Urothelium cell line (cell line): ENCODE measurements at regions not wholly inside any gene's neighbourhood (a gene's known extent, or its start where the extent isn't known, plus 50 kb on each side); places are given as distances from the start of the nearest gene placed in this dataset.

ENCODE experiments used
- DNase-seq: peaks from one replicate; pipeline ENCODE4 v3.0.0; 2011; ENCODE audit warnings: low spot score, mixed read lengths
- FAIRE-seq: peaks from 2 replicates; lab custom pipeline; 2011; peaks lifted over from hg19 to GRCh38; lab: Jason Lieb, UNC

DNA sequence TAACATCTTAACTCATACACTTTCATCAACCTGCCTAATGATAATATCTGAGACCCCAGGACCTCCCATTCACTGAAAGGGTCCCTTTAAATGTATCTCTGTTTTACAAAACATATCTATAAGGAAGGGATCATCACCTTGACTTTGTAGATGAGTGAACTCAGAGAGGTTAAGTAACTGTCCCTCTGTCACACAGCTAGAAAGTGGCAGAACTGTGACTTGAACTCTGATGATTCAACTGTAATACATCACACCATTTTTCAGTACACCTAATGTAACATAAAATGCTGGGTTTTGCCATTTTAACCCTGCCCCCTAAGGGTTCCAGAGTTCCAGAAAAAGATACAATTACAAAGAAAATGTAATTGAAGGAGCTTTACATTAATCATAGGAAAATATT, 234.6 kb downstream of the ZEB2 start:
- DNase-seq = no peak
- no peak for FAIRE-seq

GRCh38 chr2:144281476-144281875, 238.4 kb downstream of the ZEB2 start:
- FAIRE-seq (no peak), DNase-seq (no peak)

- DNase-seq (no peak), FAIRE-seq (no peak)
Observed at GRCh38 chr2:144280009-144280408, 239.9 kb downstream of the ZEB2 start.

DNA sequence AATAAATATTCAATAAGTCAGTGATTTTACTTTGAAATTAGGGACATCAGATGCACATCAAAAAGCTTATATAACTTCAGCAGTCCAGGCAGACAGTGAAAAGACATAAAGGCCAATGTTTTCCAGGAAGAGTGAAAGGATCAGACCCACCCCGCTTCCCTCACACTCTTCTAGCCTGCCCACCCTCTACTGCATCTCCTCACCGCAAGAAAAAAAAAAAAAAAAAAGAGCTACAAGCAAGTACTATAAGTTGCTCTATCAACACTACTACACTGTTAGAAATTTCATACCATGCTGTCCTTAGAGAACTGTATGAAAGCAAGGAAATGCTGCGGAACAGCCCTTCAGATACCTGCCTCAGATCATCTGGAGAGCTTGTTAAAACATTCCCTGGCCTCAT, 240.8 kb downstream of the ZEB2 start:
- FAIRE-seq (no peak), DNase-seq (no peak)

DNA sequence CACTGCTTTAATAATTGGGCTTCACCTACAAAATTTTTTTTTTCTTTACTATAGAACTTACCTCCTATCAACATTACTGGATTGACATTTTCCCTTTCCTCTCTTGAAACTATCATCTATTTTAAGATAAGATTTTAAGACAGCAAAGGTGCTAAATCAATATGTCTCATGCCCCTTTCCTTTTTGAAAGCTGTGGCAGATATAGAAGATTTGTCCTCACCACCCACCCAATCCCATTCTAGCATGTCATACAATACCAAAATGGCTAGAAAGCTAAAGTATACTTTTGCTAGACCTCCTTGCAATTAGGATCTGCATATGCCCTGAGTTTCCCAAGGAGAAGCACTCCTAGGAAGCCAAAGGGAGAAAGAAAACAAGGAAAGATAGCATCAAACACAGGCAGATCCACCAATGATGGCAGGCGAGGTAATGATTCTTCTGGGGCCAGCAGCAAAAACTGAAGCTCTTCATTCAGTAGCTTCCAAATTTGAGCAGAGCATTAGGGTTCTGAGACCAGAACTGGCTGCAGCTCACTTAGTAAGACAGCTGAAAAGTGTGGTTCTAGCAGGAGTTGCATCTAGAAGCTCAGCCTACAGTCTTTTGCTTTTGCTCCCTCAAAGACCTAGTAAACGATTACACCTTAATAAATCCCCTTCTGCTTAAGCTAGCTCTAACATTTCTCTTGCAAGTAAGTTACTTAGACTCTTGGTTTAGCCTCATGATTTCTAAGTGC, 242.1 kb downstream of the ZEB2 start:
- no peak for FAIRE-seq
- DNase-seq = no peak

DNA sequence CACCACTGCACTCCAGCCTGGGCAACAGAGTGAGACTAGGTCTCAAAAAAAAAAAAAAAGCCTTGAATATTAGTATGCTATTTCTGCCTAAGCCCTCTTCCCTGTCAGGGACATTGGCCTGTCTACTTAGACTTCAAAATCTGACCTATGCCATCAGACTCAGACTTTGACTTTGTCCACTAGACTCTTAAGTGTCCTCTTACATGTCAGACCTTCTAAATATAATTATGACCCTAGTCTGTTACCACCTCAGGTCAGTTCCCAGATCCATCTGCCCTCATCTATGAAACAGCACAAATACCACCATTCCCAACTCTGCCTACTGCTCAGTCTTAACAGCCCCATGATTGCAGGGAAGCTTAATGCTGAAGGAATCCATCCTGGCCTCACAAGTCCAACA, 244.6 kb downstream of the ZEB2 start:
- no peak for FAIRE-seq

DNA sequence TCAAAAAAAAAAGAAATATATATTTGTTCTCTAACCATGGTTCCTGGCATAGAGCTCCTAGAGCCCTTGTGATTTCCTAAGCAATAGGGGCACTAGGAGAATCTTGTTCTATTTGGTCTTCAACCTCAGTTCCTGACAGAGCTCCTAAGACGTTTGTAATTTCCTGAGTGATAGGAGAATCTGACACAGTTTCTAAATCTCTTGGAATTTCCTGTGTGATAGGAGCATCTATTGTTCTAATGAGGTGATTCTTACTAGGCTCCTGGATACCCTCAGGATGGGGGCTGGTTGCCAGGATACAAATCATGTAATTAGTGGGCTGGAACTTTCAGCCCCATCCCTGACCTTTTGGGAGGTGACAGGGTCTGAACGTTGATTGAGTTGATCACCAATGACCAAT, 245.8 kb downstream of the ZEB2 start:
- FAIRE-seq (no peak), DNase-seq (no peak)

More for the DNA sequence above, 244.6 kb downstream of the ZEB2 start:
- no peak for DNase-seq

GRCh38 chr2:144270951-144271350, 249.0 kb downstream of the ZEB2 start:
- FAIRE-seq (no peak), DNase-seq (no peak)

DNA sequence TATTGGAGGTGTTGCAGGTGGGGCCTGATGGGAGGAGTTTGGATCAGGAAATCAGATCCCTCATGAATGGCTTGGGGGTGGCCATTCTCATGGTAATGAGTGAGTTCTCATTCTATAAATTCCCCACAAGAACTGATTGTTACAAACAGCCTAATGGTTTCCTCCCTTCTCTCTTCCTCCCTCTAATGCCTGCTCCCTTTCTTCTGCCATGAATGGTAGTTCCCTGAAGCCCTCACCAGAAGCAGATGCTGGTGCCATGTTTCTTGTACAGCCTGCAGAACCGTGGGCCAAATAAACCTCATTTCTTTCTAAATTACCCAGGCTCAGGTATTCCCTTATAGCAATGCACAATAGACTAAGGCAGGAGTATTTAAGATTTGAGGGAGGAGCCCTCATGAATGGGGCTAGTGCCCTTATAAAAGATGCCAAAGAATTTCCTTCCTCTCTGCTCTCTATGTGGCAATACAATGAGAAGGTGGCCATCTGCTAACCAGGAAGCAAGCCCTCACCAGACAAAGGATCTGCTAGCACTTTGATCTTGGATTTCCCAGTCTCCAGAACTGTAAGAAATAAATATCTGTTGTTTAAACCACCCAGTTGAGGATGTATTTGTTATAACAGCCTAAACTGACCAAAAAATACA, 251.8 kb downstream of the ZEB2 start:
- FAIRE-seq = no peak
- no peak for DNase-seq

- DNase-seq = no peak
- no peak for FAIRE-seq
Observed at GRCh38 chr2:144267239-144267638, 252.7 kb downstream of the ZEB2 start.

DNA sequence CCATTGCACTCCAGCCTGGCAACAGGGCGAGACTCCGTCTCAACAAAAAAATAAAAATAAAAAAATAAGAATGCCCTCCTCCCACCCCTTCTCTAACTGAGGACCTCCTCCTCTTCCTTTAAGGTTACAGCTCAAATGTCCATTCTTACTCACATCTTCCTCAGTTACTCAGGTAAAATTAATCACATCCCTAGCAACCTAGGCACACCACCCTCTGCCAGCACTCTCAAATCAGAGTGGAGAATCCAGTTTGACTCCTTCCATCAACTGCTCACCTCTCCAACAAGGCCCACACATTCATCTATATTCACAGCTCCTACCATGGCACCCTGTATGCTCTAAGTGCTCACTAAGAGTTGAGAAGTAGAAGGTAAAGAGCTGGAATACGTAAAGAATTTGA, 254.3 kb downstream of the ZEB2 start:
- FAIRE-seq = no peak

GRCh38 chr2:144261966-144262365, 258.0 kb downstream of the ZEB2 start:
- FAIRE-seq (no peak), DNase-seq (no peak)

More for the DNA sequence above, 254.3 kb downstream of the ZEB2 start:
- DNase-seq = no peak

DNA sequence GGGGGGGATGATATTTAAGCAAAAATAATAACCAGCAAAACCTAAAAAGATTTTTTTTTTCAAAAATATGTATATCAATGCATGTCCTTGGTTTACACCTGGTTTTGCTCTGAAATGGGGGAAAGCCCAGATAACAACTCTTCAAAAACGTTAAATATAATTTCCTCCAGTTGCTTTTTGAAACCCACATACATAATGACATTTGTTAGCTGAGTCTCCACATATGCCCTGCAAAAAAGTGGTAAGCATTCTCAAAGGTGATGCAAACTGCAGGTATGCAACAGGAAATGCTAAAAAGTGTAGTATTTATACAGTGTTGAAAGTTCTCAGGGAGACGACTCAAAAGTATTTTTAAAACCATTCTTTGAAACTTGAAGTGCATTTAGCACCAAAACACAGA, 258.6 kb downstream of the ZEB2 start:
- no peak for DNase-seq
- FAIRE-seq = no peak

DNA sequence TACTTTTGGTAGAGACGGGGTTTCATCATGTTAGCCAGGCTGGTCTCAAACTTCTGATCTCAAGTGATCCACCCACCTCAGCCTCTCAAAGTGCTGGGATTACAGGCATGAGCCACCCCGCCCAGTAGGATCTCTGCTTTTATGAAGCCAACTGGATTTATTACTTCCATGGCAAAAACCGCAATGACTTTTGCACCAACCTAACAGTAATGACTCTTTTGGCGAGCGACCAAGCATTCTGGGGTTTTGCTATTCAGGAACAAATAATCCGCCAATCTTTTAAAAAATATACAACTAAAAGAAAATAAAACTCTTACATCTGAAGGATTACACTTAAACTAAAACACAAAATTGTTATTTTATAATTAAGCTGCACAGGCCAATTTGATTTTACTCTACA, 260.6 kb downstream of the ZEB2 start:
- DNase-seq = no peak
- no peak for FAIRE-seq

- FAIRE-seq = no peak
- no peak for DNase-seq
Observed at GRCh38 chr2:144258154-144258553, 261.8 kb downstream of the ZEB2 start.

DNA sequence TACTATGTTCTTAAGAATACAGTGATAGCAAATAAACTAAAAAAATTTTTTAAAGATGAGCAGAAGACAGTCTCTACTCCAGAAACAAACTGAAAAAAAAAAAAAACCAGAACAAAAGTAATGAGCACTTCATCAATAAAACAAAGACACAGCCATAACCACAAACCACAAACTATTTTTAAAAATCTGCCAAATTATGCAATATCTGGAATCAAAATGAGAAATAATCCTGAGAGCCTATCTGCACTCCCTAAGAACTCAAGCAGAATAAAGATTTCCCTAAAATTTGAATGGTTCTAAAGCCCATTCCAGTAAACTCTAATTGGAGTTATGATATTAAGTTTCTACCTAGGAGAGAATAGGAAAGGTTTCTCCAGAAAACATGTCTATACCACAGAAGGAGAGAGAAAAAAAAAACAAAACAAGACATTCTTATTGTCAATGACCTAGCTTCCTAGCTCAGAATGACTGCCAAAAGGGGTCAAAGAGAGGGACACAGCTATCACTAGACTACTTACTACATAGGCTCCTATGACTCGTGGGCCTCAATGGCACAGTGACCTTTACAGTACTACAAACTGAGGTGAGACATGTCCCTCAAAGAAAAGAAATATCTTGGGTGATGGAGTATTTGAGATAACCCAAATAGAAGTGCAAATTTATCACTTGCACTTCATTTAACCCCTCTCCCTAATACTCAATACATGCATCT, 262.8 kb downstream of the ZEB2 start:
- FAIRE-seq (no peak), DNase-seq (no peak)

DNA sequence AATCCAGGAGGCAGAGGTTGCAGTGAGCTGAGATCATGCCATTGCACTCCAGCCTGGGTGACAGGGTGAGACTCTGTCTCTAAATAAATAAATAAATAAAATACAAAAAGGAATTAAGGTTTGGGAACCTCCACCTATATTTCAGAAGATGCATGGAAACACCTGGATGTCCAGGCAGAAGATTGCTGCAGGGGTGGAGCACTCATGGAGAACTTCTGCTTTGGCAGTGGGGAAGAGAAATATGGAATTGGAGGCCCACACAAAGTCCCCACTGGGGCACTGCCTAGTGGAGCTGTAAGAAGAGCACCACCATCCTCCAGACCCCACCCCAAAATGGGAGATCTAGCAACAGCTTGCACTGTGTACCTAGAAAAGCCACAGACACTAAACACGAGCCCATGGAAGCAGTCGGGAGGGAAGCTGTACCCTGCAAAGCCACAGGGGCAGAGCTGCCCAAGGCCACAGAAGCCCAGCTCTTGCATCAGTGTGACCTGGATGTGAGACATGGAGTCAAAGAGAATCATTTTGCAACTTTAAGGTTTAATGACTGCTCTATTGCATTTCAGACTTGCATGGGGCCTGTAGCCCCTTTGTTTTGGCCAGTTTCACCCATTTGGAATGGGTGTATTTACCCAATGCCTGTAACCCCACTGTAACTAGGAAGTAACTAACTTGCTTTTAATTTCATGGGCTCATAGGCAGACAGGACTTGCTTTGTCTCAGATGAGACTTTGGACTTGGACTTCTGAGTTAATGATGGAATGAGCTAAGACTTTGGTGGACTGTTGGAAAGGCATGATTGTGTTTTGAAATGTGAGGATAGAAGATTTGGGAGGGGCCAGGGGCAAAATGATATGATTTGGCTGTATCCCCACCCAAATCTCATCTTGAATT, 265.3 kb downstream of the ZEB2 start:
- FAIRE-seq (no peak), DNase-seq (no peak)

DNA sequence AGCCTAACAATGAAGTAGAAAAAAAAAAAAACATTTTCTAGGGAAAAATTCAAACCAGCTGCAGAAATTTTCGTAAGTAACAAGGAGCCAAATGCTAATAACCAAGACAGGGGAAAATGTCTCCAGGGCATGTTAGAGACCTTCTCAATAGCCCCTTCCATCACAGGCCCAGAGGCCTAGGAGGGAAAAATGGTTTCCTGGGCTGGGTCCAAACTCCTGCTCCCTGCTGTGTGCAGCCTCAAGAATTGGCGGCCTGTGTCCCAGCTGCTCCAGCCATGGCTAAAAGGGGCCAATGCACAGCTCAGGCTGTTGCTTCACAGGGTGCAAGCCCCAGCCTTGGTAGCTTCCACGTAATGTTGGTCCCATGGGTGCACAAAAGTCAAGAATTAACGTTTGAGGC, 266.2 kb downstream of the ZEB2 start:
- FAIRE-seq = no peak
- DNase-seq = no peak

GRCh38 chr2:144252694-144253093, 267.2 kb downstream of the ZEB2 start:
- DNase-seq (no peak), FAIRE-seq (no peak)

- DNase-seq (no peak), FAIRE-seq (no peak)
Observed at GRCh38 chr2:144249035-144249637, 270.8 kb downstream of the ZEB2 start.
